Progenitor cell of endocrine pancreas (in vitro differentiated cells): ENCODE measurements at regions not wholly inside any gene's neighbourhood (a gene's known extent, or its start where the extent isn't known, plus 50 kb on each side); places are given as distances from the start of the nearest gene placed in this dataset.

Source experiments
- DNase-seq: peaks from one replicate; pipeline ENCODE4 v3.0.0; 2021; ENCODE audit warnings: low spot score; ENCODE audit not compliant: unreplicated experiment
- H3K27ac Mint-ChIP-seq: 2 replicates; pipeline ENCODE4 v1.8.0; 2021; ENCODE audit warnings: mild to moderate bottlenecking, moderate library complexity, mixed read lengths
- H3K27me3 Mint-ChIP-seq: 2 replicates; pipeline ENCODE4 v1.8.0; 2021; ENCODE audit warnings: mixed read lengths
- H3K36me3 Mint-ChIP-seq: 2 replicates; pipeline ENCODE4 v1.8.0; 2022; ENCODE audit warnings: mixed read lengths; ENCODE audit not compliant: insufficient read depth
- H3K4me1 Mint-ChIP-seq: 2 replicates; pipeline ENCODE4 v1.8.0; 2021; ENCODE audit warnings: low read depth, mixed read lengths
- H3K4me3 Mint-ChIP-seq: 2 replicates; pipeline ENCODE4 v1.8.0; 2021; ENCODE audit warnings: low read depth, mild to moderate bottlenecking, moderate library complexity, mixed read lengths
- H3K9me3 Mint-ChIP-seq: 2 replicates; pipeline ENCODE4 v1.8.0; 2021; ENCODE audit warnings: low read depth, mixed read lengths
- CTCF ChIP-seq: fragments of 200-600 bp; sonication (generic); IDR thresholded peaks from one replicate; pipeline ENCODE4 v1.5.0; 2021; ENCODE audit warnings: antibody characterized with exemption, mild to moderate bottlenecking; ENCODE audit not compliant: unreplicated experiment

- H3K9me3 Mint-ChIP-seq, result no peaks in the 10 kb centered on the region
- TF ChIP-seq CTCF, result no peak
- peaks cover 12% of the 10 kb centered on the region for H3K27me3 Mint-ChIP-seq
- H3K27ac Mint-ChIP-seq, result no peak overlapping the region
- no peaks in the 10 kb centered on the region for H3K36me3 Mint-ChIP-seq
- H3K4me3 Mint-ChIP-seq, result no peak overlapping the region
- DNase-seq, result no peak
- peaks cover 29% of the 10 kb centered on the region for H3K4me1 Mint-ChIP-seq
These were observed 463.3 kb downstream of the SOX6 start for GRCh38 chr11:15893080-15893492.

DNA sequence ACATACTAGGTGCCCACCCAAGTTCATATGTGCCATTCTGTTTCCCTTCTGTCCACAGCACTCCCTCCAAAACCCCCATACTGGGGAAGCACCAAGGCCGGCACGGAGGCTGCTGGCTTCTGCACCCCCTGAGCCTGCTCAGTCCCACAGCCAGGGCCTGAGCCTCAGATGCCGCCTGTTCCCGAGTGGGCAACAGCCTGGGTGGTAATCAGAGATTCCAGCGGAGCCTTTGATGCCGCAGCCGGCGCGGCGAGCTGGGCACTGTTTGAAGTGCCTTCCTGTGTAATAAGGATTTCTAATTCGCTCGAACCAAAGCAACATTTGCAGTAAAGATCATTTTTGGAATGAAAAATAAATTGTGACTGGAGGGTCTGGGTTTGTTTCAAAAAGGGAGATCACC is 460.3 kb downstream of the SOX6 start:
- TF ChIP-seq CTCF, result no peak
- H3K27me3 Mint-ChIP-seq, result peaks cover 23% of the 10 kb centered on the region
- no peak overlapping the region for H3K4me3 Mint-ChIP-seq
- H3K9me3 Mint-ChIP-seq, result no peaks in the 10 kb centered on the region
- H3K36me3 Mint-ChIP-seq, result no peaks in the 10 kb centered on the region
- H3K27ac Mint-ChIP-seq, result no peak overlapping the region
- no peak for DNase-seq
- H3K4me1 Mint-ChIP-seq, result peaks cover 14% of the 10 kb centered on the region

DNA sequence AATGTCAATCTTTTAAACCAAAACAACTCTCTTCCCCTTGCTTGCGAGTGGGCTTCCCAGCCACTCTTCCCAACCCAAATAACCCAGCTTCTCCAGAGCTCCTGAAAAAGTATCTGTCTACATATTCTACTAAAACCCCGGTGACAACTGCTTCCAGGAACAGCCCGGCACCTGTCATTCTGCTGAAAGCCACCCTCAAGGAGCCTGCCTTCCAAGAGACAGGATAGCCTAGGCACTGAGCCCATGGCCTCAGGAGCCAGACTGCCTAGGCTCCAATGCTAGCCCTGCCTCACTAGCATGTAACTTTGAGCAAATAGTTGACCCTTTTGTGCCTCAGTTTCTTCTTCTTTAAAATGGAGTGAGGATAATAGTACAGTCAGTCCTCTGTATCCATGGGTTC is 459.8 kb downstream of the SOX6 start:
- Mint-ChIP-seq H3K27me3 (peaks cover 23% of the 10 kb centered on the region), H3K4me1 (peaks cover 18% of the 10 kb centered on the region), H3K27ac (no peak overlapping the region), H3K36me3 (no peaks in the 10 kb centered on the region), H3K9me3 (no peaks in the 10 kb centered on the region), H3K4me3 (no peak overlapping the region)
- no peak for TF ChIP-seq CTCF
- DNase-seq, result no peak

DNA sequence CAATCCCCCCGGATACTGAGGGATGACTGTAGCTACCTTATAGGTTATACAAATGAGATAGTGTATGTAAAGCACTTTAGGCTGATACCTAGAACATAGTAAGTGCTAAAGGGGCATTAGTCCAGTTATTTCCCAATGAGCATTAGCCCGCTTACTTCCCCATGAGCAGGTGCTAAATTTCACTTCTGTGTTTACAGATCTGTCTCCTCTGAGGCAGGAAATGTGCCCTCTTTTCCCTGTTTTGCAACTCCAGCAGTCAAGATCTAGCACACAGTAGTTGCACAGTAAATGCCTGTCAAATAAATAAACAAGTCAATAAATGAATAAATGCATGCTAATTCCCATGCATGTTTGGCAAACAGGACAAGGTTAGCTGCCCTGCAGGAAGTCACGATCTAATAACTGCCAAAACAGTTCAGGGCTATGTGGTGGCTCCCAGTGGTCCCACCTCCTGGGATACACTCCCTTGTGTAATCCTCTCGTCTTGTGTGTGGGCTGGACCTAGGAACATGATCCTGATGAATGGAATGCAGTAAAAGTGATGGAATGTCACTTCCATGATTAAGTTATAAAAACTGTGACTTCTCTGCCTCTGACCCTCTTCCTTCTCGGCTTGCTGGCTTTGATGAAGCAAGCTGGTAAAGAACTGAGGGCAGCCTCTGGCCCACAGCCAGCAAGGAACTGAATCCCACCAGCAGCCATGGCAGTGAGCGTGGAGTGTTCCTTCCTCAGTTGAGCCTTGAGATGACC is 459.0 kb downstream of the SOX6 start:
- H3K4me1 Mint-ChIP-seq, result peaks cover 25% of the 10 kb centered on the region
- peaks cover 21% of the 10 kb centered on the region for H3K27me3 Mint-ChIP-seq
- TF ChIP-seq CTCF, result no peak
- no peaks in the 10 kb centered on the region for H3K36me3 Mint-ChIP-seq
- no peak for DNase-seq
- no peaks in the 10 kb centered on the region for H3K9me3 Mint-ChIP-seq
- no peak overlapping the region for H3K27ac Mint-ChIP-seq
- H3K4me3 Mint-ChIP-seq, result no peak overlapping the region

DNA sequence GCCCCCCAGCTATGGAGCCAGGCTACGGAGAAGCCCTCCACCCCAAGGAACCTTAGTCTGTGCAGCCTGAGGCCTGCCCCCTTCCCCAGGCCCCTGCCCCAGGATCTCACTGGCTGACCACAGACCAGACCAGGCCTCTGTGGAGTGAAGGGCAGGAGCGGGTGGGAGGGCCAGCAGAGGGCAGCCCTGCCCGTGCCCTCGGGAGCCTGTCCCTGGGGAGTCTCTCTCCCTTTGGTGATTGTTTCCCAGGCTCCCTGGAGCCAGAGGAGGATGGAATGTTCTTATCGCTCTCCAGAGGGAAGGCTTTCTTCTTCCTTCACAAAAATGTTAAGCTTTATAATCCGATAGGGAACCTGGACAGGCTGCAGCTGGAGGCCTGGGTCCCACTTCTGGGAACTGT is 455.3 kb downstream of the SOX6 start:
- H3K36me3 Mint-ChIP-seq, result no peaks in the 10 kb centered on the region
- DNase-seq, result peak; percentile 24
- H3K4me1 Mint-ChIP-seq, result peaks cover 19% of the 10 kb centered on the region
- peak; percentile 61 for TF ChIP-seq CTCF
- H3K27ac Mint-ChIP-seq, result peak overlapping the region; percentile 78
- peaks cover 21% of the 10 kb centered on the region for H3K27me3 Mint-ChIP-seq
- H3K4me3 Mint-ChIP-seq, result no peak overlapping the region
- H3K9me3 Mint-ChIP-seq, result no peaks in the 10 kb centered on the region
